ENCODE measurements at regions not wholly inside any gene's neighbourhood (a gene's known extent, or its start where the extent isn't known, plus 50 kb on each side); places are given as distances from the start of the nearest gene placed in this dataset.

GRCh38 chr12:61923152-61923551 lies 337.1 kb upstream of the USP15 start:
- intact Hi-C loops (cut with DNase I; ENCODE audit: low total_unique reads), result no loop called here
- TF ChIP-seq CTCF (IDR thresholded peaks at IDR 0.05) (no peak), POLR2A (IDR thresholded peaks at IDR 0.05) (no peak), POLR2AphosphoS5 (IDR thresholded peaks at IDR 0.05) (no peak)
- Histone ChIP-seq H3K36me3 (no peaks in the 10 kb centered on the region), H3K27ac (no peak overlapping the region), H3K4me1 (no peaks in the 10 kb centered on the region), H3K9me3 (peaks cover 4 to 31% of the 10 kb centered on the region in 2 donors), H3K27me3 (no peaks in the 10 kb centered on the region), H3K4me3 (no peak overlapping the region)
- DNase-seq (ENCODE audit: low spot score in 2 of 2), result no peak

GRCh38 chr12:61934564-61934963 lies 325.6 kb upstream of the USP15 start:
- Histone ChIP-seq H3K36me3 (no peaks in the 10 kb centered on the region), H3K4me3 (no peak overlapping the region), H3K27ac (no peak overlapping the region), H3K4me1 (no peaks in the 10 kb centered on the region), H3K27me3 (no peaks in the 10 kb centered on the region), H3K9me3 (no peaks in the 10 kb centered on the region)
- intact Hi-C loops (cut with DNase I; ENCODE audit: low total_unique reads), result no loop called here
- TF ChIP-seq CTCF (IDR thresholded peaks at IDR 0.05) (no peak), POLR2A (IDR thresholded peaks at IDR 0.05) (no peak), POLR2AphosphoS5 (IDR thresholded peaks at IDR 0.05) (no peak)
- DNase-seq (ENCODE audit: low spot score in 2 of 2), result no peak

- DNase-seq (ENCODE audit: low spot score in 2 of 2), result no peak
- Histone ChIP-seq H3K36me3 (no peaks in the 10 kb centered on the region), H3K27me3 (no peaks in the 10 kb centered on the region), H3K4me3 (no peak overlapping the region), H3K9me3 (no peaks in the 10 kb centered on the region), H3K4me1 (no peaks in the 10 kb centered on the region), H3K27ac (no peak overlapping the region)
- intact Hi-C loops (cut with DNase I; ENCODE audit: low total_unique reads), result no loop called here
- TF ChIP-seq CTCF (IDR thresholded peaks at IDR 0.05), result no peak
- TF ChIP-seq POLR2AphosphoS5 (IDR thresholded peaks at IDR 0.05), result no peak
- TF ChIP-seq POLR2A (IDR thresholded peaks at IDR 0.05), result no peak
These were observed 320.2 kb upstream of the USP15 start for GRCh38 chr12:61939977-61940376.

GRCh38 chr12:61956545-61956944 lies 303.7 kb upstream of the USP15 start:
- Histone ChIP-seq H3K9me3 (no peaks in the 10 kb centered on the region), H3K27ac (no peak overlapping the region), H3K36me3 (no peaks in the 10 kb centered on the region), H3K27me3 (no peaks in the 10 kb centered on the region), H3K4me3 (no peak overlapping the region), H3K4me1 (no peaks in the 10 kb centered on the region)
- TF ChIP-seq POLR2AphosphoS5 (IDR thresholded peaks at IDR 0.05) (no peak), POLR2A (IDR thresholded peaks at IDR 0.05) (no peak), CTCF (IDR thresholded peaks at IDR 0.05) (no peak)
- no peak for DNase-seq (ENCODE audit: low spot score in 2 of 2)
- intact Hi-C loops (cut with DNase I; ENCODE audit: low total_unique reads), result no loop called here

- no peak for DNase-seq (ENCODE audit: low spot score in 2 of 2)
- Histone ChIP-seq H3K9me3 (no peaks in the 10 kb centered on the region), H3K36me3 (no peaks in the 10 kb centered on the region), H3K27ac (no peak overlapping the region), H3K27me3 (no peaks in the 10 kb centered on the region), H3K4me1 (no peaks in the 10 kb centered on the region), H3K4me3 (no peak overlapping the region)
- intact Hi-C loops (cut with DNase I; ENCODE audit: low total_unique reads), result no loop called here
- no peak for TF ChIP-seq CTCF (IDR thresholded peaks at IDR 0.05)
These were observed 285.7 kb upstream of the USP15 start for GRCh38 chr12:61974461-61974860.

Data from breast epithelium (tissue), 4 donors.